PFSK-1 (cell line): ENCODE measurements at regions not wholly inside any gene's neighbourhood (a gene's known extent, or its start where the extent isn't known, plus 50 kb on each side); places are given as distances from the start of the nearest gene placed in this dataset.

Experiments used
- POLR2AphosphoS5 ChIP-seq: IDR thresholded peaks from 2 replicates; pipeline ENCODE4 v1.6.1; 2012; ENCODE audit warnings: low read depth, mild to moderate bottlenecking, control low read depth, low read length, moderate library complexity
- SIN3A ChIP-seq: IDR thresholded peaks from 2 replicates; pipeline ENCODE4 v1.6.1; 2012; ENCODE audit warnings: mild to moderate bottlenecking, low read length, moderate library complexity, borderline replicate concordance; ENCODE audit not compliant: insufficient read depth
- TAF1 ChIP-seq: IDR thresholded peaks from 2 replicates; pipeline ENCODE4 v1.6.1; 2012; ENCODE audit warnings: low read length, control low read depth, borderline replicate concordance; ENCODE audit not compliant: insufficient read depth

DNA sequence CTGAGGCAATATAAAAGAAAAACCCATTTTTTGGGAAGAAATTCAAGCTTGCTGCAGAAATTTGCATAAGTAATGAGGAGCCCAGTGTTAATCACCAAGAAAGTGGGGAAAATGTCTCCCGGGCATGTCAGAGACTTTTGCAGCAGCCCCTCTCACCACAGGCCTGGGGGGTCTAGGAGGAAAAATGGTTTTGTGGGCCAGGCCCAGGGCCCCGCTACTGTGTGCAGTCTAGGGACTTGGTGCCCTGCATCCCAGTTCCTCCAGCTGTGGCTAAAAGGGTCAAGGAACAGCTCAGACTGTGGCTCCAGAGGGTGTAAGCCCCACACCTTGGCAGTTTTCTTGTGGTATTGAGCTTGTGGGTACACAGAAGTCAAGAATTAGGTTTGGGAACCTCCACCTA is 209.7 kb downstream of the HDGFL1 start:
- TF ChIP-seq POLR2AphosphoS5 (no peak), TAF1 (no peak), SIN3A (no peak)
